ENCODE measurements at regions not wholly inside any gene's neighbourhood (a gene's known extent, or its start where the extent isn't known, plus 50 kb on each side); places are given as distances from the start of the nearest gene placed in this dataset.
A peak's percentile ranks its signal among the peaks of the same experiment; 100 is the strongest.

DNA sequence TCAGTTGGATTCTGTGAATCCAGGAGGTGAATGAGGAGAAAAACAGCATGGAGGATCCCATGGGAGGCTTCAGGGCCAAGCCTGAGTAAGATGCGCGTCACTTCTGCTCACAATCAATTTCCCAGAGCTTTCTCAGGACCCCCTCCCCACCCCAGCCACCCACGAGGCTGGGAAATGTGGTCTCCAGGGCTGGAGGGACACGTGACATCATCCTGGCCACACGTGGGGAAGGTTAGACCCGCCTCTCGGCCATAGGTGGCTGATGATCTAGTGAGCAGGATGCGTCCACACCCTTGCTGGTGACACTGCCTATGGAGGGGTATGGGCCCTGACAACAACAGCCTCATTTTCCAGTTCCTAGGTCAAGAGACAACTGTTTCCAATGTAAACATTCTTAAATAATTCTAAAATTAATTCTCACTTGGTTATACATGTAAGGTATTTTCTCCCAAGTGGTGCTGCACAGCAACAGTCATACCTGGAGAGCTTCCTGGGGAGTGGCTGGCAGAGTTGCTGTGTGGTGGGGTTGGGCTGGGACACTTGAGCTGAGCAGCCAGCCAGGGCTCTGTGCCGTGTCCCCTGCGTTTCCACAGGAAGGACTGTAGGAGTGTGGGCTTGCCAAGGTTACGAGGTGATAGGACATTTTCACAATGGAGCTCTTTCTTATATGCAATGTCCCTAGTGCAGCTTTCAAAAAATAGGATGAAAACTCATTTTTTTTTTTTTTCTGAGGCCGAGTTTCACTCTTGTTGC is 153.1 kb downstream of the GADD45G start:
- 78 to 85% methylated on average over 7 to 12 of the region's 12 CpGs for WGBS, 2 donors
- intact Hi-C loops (cut with DNase I; ENCODE audit: low total_unique reads), result no loop called here
- Histone ChIP-seq H3K4me1 (peaks cover 23% of the 10 kb centered on the region), H3K4me3 (no peak overlapping the region), H3K9me3 (no peaks in the 10 kb centered on the region), H3K36me3 (ENCODE audit: low read depth, missing control alignments) (no peaks in the 10 kb centered on the region), H3K27ac (peak overlapping the region in 1 of 2 donors; percentile 11), H3K27me3 (no peaks in the 10 kb centered on the region)
- peak; percentile 68 for DNase-seq
- TF ChIP-seq POLR2A (IDR thresholded peaks at IDR 0.05) (no peak), CTCF (IDR thresholded peaks at IDR 0.05) (no peak)

GRCh38 chr9:89759572-89759971 is 154.8 kb downstream of the GADD45G start:
- no peaks in the 10 kb centered on the region for H3K9me3 ChIP-seq
- peaks cover 23% of the 10 kb centered on the region for H3K4me1 ChIP-seq
- no peak overlapping the region for H3K27ac ChIP-seq
- intact Hi-C loops (cut with DNase I; ENCODE audit: low total_unique reads), result no loop called here
- H3K4me3 ChIP-seq, result no peak overlapping the region
- H3K27me3 ChIP-seq, result no peaks in the 10 kb centered on the region
- DNase-seq, result no peak
- H3K36me3 ChIP-seq (ENCODE audit: low read depth, missing control alignments), result no peaks in the 10 kb centered on the region
- 89 to 94% methylated on average over 9 of the region's 9 CpGs for WGBS, 2 donors
- TF ChIP-seq CTCF (IDR thresholded peaks at IDR 0.05) (no peak), POLR2A (IDR thresholded peaks at IDR 0.05) (no peak)

- DNase-seq, result no peak
- H3K4me3 ChIP-seq, result no peak overlapping the region
- H3K27me3 ChIP-seq, result no peaks in the 10 kb centered on the region
- H3K36me3 ChIP-seq (ENCODE audit: low read depth, missing control alignments), result no peaks in the 10 kb centered on the region
- H3K4me1 ChIP-seq, result peaks cover 23% of the 10 kb centered on the region
- intact Hi-C loops (cut with DNase I; ENCODE audit: low total_unique reads), result no loop called here
- H3K27ac ChIP-seq, result no peak overlapping the region
- TF ChIP-seq CTCF (IDR thresholded peaks at IDR 0.05), result no peak
- no peak for TF ChIP-seq POLR2A (IDR thresholded peaks at IDR 0.05)
- no peaks in the 10 kb centered on the region for H3K9me3 ChIP-seq
- 86 to 97% methylated on average over 6 of the region's 6 CpGs for WGBS, 2 donors
Measured at GRCh38 chr9:89760123-89760522, 155.3 kb downstream of the GADD45G start.

DNA sequence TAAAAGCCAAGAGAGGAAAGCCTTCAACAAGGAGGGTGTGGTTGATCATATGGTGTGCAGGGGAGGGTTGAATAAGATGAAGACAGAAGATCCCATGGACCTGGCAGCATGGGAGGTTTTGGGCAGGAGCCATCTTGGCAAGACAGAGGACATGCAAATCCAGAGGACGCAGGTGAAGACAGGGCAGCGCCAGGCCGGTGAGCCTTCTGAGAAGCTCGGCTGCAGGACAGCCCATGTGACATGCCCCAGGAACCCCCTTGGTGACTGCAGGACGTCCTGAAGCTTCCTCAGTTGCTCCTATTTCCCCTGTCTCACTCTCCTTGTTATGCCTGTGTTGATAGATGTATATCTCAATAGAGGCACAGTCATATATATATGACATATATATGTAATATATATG is 159.4 kb downstream of the GADD45G start:
- Histone ChIP-seq H3K4me1 (no peaks in the 10 kb centered on the region), H3K4me3 (no peak overlapping the region), H3K27ac (no peak overlapping the region), H3K36me3 (ENCODE audit: low read depth, missing control alignments) (no peaks in the 10 kb centered on the region), H3K9me3 (no peaks in the 10 kb centered on the region), H3K27me3 (no peaks in the 10 kb centered on the region)
- WGBS, 2 donors, result 93 to 95% methylated on average over 5 of the region's 5 CpGs
- DNase-seq, result no peak
- intact Hi-C loops (cut with DNase I; ENCODE audit: low total_unique reads), result no loop called here
- TF ChIP-seq CTCF (IDR thresholded peaks at IDR 0.05), result no peak
- no peak for TF ChIP-seq POLR2A (IDR thresholded peaks at IDR 0.05)

Data from testis (tissue), 2 donors.